ENCODE measurements at regions not wholly inside any gene's neighbourhood (a gene's known extent, or its start where the extent isn't known, plus 50 kb on each side); places are given as distances from the start of the nearest gene placed in this dataset.

GRCh38 chr4:78661921-78662521, 110.5 kb downstream of the ANXA3 start (continued):
- TF ChIP-seq ZNF556 (CRISPR knock-in tag; IDR thresholded peaks at IDR 0.05; ENCODE audit: borderline replicate concordance) (no peak), ZBTB40 (IDR thresholded peaks at IDR 0.05) (no peak), ZBTB40 (CRISPR knock-in tag; IDR thresholded peaks at IDR 0.05) (no peak), ZNF142 (CRISPR knock-in tag; IDR thresholded peaks at IDR 0.05) (no peak), HES4 (CRISPR knock-in tag; IDR thresholded peaks at IDR 0.05; ENCODE audit: borderline replicate concordance) (no peak), ZBED4 (CRISPR knock-in tag; IDR thresholded peaks at IDR 0.05; ENCODE audit: borderline replicate concordance) (no peak), ZMAT3 (CRISPR knock-in tag; conservative IDR thresholded peaks at IDR 0.05) (no peak), KLF15 (CRISPR knock-in tag; IDR thresholded peaks at IDR 0.05; ENCODE audit: borderline replicate concordance) (no peak), ZNF460 (CRISPR knock-in tag; IDR thresholded peaks at IDR 0.05; ENCODE audit: borderline replicate concordance) (no peak), ZFYVE20 (CRISPR knock-in tag; IDR thresholded peaks at IDR 0.05; ENCODE audit: borderline replicate concordance, low read depth) (no peak)

Measured in HepG2 (cell line).